ENCODE measurements at regions not wholly inside any gene's neighbourhood (a gene's known extent, or its start where the extent isn't known, plus 50 kb on each side); places are given as distances from the start of the nearest gene placed in this dataset.

DNA sequence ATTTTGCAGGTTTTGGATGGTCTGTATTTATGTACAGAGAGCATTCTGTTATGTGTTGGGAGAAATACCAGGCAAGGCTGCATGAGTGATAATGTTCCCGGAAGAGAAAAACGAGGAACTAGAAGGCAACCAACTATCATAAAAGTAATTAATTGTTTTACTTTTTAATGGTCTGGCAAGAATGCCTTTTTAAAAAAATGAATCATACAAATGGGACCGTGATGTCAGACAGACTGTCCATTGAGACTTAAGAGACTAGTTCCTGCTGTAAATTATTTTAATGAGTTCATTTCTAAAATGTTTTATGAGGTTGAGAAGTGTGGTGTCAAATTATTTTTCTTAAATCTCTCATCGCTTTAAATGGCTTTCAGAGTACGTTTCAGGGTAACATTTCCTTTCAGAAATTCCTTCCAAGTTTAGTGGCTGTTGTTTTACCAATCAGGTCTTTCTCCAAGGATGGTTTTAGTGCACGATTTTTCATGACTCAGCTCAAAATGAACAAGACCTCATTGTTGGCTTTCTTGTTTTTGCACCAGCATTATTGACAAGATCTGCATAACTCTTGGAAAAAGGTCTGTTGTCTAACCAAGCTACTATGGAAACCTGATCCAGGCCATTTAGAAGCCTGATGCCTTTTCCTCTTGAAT, 86.1 kb upstream of the ARHGAP5 start (continued):
- TF ChIP-seq ZNF221 (tag by site-specific recombination; IDR thresholded peaks at IDR 0.05; ENCODE audit: borderline replicate concordance) (no peak), ZNF391 (tag by site-specific recombination; IDR thresholded peaks at IDR 0.05; ENCODE audit: borderline replicate concordance, low read depth) (no peak), KLF8 (tag by site-specific recombination; IDR thresholded peaks at IDR 0.05) (0 out of 2 replicates have a peak, but pooled peaks have one; percentile 51), ZNF433 (tag by site-specific recombination; IDR thresholded peaks at IDR 0.05; ENCODE audit: low read depth) (no peak), ZNF404 (tag by site-specific recombination; IDR thresholded peaks at IDR 0.05) (no peak), ZNF530 (tag by site-specific recombination; IDR thresholded peaks at IDR 0.05; ENCODE audit: low read depth) (no peak), ZSCAN23 (tag by site-specific recombination; IDR thresholded peaks at IDR 0.05) (0 out of 2 replicates have a peak, but pooled peaks have one; percentile 13), ZBTB17 (tag by site-specific recombination; IDR thresholded peaks at IDR 0.05) (peak; percentile 51), ZFP37 (tag by site-specific recombination; IDR thresholded peaks at IDR 0.05) (no peak), TCF7L2 (IDR thresholded peaks at IDR 0.05; ENCODE audit: borderline replicate concordance, low read depth, low read length) (no peak), KLF7 (tag by site-specific recombination; IDR thresholded peaks at IDR 0.05; ENCODE audit: borderline replicate concordance) (no peak), ZNF302 (tag by site-specific recombination; IDR thresholded peaks at IDR 0.05; ENCODE audit: low read depth) (no peak), YY1 (tag by site-specific recombination; IDR thresholded peaks at IDR 0.05) (no peak), ZNF140 (tag by site-specific recombination; IDR thresholded peaks at IDR 0.05) (no peak), GLI4 (tag by site-specific recombination; IDR thresholded peaks at IDR 0.05) (no peak), ZNF654 (tag by site-specific recombination; IDR thresholded peaks at IDR 0.05; ENCODE audit: low read depth) (no peak), ZNF10 (tag by site-specific recombination; IDR thresholded peaks at IDR 0.05) (no peak), HOXD13 (CRISPR knock-in tag; IDR thresholded peaks at IDR 0.05; ENCODE audit: borderline replicate concordance) (no peak), ZXDB (tag by site-specific recombination; IDR thresholded peaks at IDR 0.05) (peak; percentile 38), OSR2 (tag by site-specific recombination; IDR thresholded peaks at IDR 0.05) (peak; percentile 70; the same call in 1 of the 2 replicates), ZNF112 (tag by site-specific recombination; IDR thresholded peaks at IDR 0.05) (no peak), ZBTB1 (tag by site-specific recombination; IDR thresholded peaks at IDR 0.05) (peak; percentile 77; the same call in 1 of the 2 replicates), ZNF521 (tag by site-specific recombination; IDR thresholded peaks at IDR 0.05) (no peak), ZSCAN16 (tag by site-specific recombination; IDR thresholded peaks at IDR 0.05) (no peak), REPIN1 (tag by site-specific recombination; IDR thresholded peaks at IDR 0.05; ENCODE audit: low read depth) (no peak), ZNF335 (tag by site-specific recombination; conservative IDR thresholded peaks at IDR 0.05) (0 out of 2 replicates have a peak, but pooled peaks have one; percentile 14), ZBTB8A (tag by site-specific recombination; IDR thresholded peaks at IDR 0.05) (no peak), GLI2 (tag by site-specific recombination; IDR thresholded peaks at IDR 0.05; ENCODE audit: borderline replicate concordance, low read depth) (peak; percentile 54; the same call in 1 of the 2 replicates), ZNF239 (tag by site-specific recombination; IDR thresholded peaks at IDR 0.05) (no peak), ZNF561 (tag by site-specific recombination; IDR thresholded peaks at IDR 0.05; ENCODE audit: borderline replicate concordance) (no peak; the same call in 1 of the 2 replicates)
- TF ChIP-seq, protein P1, sequence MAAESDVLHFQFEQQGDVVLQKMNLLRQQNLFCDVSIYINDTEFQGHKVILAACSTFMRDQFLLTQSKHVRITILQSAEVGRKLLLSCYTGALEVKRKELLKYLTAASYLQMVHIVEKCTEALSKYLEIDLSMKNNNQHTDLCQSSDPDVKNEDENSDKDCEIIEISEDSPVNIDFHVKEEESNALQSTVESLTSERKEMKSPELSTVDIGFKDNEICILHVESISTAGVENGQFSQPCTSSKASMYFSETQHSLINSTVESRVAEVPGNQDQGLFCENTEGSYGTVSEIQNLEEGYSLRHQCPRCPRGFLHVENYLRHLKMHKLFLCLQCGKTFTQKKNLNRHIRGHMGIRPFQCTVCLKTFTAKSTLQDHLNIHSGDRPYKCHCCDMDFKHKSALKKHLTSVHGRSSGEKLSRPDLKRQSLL (tag by site-specific recombination; IDR thresholded peaks at IDR 0.05): no peak
- TF ChIP-seq, protein P2, sequence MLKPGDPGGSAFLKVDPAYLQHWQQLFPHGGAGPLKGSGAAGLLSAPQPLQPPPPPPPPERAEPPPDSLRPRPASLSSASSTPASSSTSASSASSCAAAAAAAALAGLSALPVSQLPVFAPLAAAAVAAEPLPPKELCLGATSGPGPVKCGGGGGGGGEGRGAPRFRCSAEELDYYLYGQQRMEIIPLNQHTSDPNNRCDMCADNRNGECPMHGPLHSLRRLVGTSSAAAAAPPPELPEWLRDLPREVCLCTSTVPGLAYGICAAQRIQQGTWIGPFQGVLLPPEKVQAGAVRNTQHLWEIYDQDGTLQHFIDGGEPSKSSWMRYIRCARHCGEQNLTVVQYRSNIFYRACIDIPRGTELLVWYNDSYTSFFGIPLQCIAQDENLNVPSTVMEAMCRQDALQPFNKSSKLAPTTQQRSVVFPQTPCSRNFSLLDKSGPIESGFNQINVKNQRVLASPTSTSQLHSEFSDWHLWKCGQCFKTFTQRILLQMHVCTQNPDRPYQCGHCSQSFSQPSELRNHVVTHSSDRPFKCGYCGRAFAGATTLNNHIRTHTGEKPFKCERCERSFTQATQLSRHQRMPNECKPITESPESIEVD (tag by site-specific recombination; IDR thresholded peaks at IDR 0.05): peak; percentile 75
- TF ChIP-seq, protein P3, sequence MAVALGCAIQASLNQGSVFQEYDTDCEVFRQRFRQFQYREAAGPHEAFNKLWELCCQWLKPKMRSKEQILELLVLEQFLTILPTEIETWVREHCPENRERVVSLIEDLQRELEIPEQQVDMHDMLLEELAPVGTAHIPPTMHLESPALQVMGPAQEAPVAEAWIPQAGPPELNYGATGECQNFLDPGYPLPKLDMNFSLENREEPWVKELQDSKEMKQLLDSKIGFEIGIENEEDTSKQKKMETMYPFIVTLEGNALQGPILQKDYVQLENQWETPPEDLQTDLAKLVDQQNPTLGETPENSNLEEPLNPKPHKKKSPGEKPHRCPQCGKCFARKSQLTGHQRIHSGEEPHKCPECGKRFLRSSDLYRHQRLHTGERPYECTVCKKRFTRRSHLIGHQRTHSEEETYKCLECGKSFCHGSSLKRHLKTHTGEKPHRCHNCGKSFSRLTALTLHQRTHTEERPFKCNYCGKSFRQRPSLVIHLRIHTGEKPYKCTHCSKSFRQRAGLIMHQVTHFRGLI (tag by site-specific recombination; IDR thresholded peaks at IDR 0.05): no peak
- TF ChIP-seq, protein P4, sequence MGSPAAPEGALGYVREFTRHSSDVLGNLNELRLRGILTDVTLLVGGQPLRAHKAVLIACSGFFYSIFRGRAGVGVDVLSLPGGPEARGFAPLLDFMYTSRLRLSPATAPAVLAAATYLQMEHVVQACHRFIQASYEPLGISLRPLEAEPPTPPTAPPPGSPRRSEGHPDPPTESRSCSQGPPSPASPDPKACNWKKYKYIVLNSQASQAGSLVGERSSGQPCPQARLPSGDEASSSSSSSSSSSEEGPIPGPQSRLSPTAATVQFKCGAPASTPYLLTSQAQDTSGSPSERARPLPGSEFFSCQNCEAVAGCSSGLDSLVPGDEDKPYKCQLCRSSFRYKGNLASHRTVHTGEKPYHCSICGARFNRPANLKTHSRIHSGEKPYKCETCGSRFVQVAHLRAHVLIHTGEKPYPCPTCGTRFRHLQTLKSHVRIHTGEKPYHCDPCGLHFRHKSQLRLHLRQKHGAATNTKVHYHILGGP (tag by site-specific recombination; IDR thresholded peaks at IDR 0.05): 0 out of 2 replicates have a peak, but pooled peaks have one; percentile 22
- TF ChIP-seq, protein P5, sequence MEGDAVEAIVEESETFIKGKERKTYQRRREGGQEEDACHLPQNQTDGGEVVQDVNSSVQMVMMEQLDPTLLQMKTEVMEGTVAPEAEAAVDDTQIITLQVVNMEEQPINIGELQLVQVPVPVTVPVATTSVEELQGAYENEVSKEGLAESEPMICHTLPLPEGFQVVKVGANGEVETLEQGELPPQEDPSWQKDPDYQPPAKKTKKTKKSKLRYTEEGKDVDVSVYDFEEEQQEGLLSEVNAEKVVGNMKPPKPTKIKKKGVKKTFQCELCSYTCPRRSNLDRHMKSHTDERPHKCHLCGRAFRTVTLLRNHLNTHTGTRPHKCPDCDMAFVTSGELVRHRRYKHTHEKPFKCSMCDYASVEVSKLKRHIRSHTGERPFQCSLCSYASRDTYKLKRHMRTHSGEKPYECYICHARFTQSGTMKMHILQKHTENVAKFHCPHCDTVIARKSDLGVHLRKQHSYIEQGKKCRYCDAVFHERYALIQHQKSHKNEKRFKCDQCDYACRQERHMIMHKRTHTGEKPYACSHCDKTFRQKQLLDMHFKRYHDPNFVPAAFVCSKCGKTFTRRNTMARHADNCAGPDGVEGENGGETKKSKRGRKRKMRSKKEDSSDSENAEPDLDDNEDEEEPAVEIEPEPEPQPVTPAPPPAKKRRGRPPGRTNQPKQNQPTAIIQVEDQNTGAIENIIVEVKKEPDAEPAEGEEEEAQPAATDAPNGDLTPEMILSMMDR (tag by site-specific recombination; IDR thresholded peaks at IDR 0.05): no peak

Measured in HEK293 (cell line).